ENCODE measurements at regions not wholly inside any gene's neighbourhood (a gene's known extent, or its start where the extent isn't known, plus 50 kb on each side); places are given as distances from the start of the nearest gene placed in this dataset.
"Not testable (repeated sequence)": the region's sequence is repeated elsewhere in the genome, so short reads cannot be mapped to it uniquely, and the experiment has no call there.

GRCh38 chr2:8254214-8254613 is 427.6 kb upstream of the ID2 start:
- not testable (repeated sequence) for DNase-seq

GRCh38 chr2:8254791-8255447 is 426.9 kb upstream of the ID2 start:
- DNase-seq: no peak

GRCh38 chr2:8255448-8255800 is 426.4 kb upstream of the ID2 start:
- DNase-seq: no peak

DNA sequence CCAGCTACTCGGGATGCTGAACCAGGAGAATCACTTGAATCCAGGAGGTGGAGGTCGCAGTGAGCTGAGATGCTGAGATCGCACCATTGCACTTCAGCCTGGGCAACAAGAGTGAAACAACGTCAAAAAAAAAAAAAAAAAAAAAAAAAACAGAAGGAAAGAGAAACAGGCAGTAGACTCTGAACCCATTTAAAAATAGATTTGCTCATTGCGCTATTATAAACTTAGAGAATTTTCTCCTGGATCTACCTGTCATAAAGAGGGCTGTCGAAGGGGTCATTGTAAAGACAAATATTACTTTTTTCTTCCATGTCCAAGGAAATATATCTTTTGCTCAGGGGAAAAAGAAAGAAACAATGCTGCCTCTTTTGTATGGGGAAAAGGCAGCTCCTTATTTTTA is 425.0 kb upstream of the ID2 start:
- no peak for DNase-seq

DNA sequence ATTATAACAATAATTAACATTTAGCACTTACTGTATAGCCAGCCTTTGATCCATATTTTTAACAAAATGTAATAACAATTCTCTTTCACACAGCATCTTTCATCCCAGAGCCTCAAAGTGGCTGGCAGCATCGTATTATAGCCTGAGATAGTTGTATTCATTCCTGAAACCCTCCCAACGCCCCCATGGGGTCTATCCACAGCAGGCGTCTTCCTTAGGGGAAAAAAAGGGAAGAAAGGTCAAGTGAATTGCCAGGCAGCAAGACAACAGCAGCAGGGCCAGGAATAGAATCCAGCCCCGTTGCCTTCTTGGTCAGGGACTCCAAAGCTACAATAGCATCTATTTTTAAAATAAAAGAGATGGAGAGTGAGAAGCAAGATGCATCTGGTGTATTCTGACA is 424.4 kb upstream of the ID2 start:
- DNase-seq: no peak

GRCh38 chr2:8258406-8258805 is 423.4 kb upstream of the ID2 start:
- DNase-seq: no peak

DNA sequence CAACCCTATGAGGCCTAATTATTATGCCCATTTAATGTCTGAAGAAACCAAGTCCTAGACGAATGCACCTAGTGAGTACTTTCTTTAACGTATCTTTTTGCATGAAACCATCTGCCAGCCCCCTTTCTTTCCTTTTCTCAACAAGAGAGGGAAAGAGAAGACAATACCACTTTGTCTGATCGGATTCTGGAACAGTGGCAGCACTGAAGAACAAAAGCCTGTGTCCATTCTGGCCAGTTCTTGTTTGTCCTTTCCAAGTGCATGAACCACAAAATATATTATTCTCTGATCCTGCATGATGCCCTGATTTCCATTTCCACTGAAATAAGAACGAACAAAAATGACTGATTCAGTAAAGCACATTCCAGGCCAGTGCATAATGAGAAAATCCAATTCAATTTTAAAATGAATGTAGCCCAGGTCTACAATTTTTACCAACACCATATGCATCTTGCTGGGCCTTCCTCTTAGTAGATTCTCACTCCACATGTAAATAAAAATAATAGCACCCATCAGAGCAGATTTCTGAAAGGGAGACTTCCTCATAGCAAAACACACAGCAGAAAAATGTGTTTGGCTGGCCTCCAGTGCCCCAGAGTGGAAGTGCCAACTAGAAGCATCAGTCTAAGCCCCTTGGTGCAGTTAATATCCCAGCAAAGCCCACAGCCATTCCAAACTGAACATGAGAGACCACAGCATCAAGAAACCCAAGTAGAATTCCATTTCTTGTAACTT is 422.6 kb upstream of the ID2 start:
- no peak for DNase-seq

DNA sequence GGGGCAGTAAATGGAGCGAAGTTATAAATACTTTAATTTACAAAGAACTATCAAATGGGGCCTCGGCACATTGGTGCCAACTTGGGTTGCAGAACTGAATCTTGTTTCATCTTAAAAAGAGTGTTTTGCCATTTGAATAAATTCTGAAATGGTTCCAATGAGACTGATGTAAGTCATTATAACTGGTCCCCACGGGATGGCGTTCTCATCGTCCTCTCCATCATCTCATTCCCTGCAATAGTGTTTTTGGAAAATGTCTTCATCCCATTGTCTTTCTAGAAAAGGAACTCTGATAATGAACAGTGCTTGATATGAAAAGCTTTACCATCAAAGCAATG is 422.0 kb upstream of the ID2 start:
- no peak for DNase-seq

DNA sequence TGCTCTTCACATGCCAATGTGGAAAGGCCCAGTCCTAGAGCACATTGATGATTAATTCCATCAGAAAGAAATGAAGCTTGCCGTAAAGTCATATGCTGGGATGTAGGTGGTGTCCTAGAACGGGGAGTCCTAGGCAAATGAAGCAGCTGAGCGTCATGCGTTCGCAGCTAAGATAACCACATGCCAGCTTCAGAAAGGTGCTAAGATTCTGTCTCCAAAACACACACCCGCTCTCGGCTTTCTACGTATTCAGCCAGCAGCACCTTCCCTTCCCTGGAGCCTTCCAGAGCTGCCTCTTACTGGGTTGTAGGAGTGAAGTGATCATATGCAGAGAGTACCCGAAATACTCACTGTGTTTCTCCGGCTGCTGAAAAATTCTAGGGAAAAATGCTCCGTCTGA is 421.6 kb upstream of the ID2 start:
- DNase-seq: no peak

GRCh38 chr2:8263901-8264300 is 418.0 kb upstream of the ID2 start:
- DNase-seq: no peak

DNA sequence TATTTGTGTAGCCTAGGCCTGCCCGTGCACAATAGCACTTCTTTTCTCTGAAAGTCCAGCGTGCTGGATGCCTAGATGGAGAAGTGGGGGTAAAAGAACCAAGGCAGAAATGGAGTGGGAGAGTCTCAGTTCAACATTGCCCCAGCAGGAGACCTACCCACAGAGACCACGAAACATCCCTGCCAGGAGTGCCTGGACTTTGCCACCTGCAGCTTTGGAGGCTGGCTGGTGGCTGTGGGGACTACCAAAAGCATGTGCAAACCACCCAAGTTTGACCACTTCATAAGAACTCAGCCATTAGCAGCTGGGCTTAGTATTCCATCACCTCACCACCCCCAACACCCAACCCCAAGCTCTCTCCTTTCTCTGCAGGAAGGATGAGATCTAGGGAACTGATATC is 416.9 kb upstream of the ID2 start:
- no peak for DNase-seq

- DNase-seq: no peak
Measured at GRCh38 chr2:8265476-8266226, 416.2 kb upstream of the ID2 start.

- DNase-seq: no peak
Measured at GRCh38 chr2:8266563-8266962, 415.3 kb upstream of the ID2 start.

DNA sequence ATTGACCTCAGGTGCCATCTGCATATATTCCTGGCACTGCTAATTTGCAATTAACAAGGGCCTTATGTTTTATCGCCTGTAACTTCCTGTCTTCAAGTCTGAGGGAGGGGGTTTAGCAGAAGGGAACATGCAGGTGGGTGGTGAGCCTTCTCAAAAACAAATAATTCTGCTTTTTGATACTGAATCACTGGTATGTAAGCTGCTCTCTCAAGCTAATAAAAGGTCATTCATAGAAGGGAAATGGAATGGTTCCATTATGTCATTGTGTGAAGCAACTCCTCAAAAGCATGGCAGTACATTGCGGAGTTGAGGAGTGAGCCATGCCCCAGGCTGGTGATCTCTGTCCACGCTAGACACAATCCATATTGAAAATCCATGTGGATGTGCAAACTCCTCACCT is 414.8 kb upstream of the ID2 start:
- DNase-seq: no peak

GRCh38 chr2:8267721-8268120 is 414.1 kb upstream of the ID2 start:
- no peak for DNase-seq

DNA sequence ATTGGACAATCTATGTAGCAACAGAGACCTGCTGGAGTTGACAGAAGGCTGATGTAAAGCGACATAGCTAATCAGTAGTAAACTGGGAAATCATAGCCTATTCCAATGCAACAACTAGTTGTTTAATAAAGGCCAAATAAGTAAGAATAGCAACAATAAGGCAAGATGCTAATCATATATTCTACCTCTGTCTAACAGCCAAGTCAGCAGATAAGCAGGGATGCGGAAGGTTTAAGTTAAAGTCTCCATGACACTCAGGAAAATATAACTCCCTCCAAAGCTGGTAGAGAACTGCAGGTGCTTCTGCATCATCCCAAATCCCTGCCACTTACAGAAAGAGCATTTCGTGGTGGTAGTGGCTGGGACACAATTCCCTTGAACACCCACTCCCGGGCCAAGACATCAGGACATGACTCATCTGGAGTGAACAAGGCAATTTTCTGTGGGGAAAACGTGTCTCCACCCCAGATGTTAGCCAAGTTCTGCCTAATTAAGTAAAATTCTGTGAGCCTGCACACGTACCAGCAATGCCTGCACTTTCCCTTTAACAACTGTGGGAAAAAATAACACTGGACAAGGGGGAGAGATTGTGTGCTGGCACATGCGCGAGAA is 413.6 kb upstream of the ID2 start:
- no peak for DNase-seq

DNA sequence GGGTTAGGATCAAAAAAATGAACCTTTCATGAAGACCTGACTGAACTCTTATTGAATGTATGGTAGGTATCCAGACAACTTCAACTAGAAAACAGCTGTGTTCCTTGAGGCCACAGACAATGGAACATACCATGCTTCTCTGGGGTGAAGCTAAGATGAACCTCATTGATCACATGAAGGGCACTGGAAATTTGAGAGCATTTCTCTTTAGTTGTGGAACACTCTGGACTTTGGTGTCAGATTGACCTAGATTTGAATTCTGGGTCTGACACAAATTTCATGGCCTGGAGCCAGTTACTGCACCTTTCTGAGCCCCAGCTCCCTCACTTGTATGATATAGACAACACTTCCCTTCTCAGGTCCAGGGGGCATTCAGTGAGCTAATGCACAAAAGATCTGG is 411.2 kb upstream of the ID2 start:
- no peak for DNase-seq

DNA sequence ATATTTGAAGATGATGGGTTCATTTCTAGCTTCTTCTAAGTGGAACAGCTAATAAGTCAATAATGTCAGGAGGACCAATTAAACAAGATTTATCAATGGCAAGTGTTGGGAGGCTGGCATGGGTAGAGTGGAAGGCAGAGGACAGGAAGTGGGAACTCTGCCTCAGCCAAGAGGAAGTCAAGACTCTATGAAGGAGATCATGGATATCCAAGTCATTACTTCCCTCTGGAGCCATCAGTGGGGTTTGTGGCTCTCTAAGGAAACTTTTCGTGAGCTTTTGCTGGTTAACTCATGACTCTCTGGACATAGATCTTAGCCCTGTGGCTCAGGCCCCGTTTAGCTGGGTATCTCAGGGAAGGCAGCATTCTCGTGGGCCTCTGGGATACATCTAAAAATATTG is 410.4 kb upstream of the ID2 start:
- no peak for DNase-seq

DNA sequence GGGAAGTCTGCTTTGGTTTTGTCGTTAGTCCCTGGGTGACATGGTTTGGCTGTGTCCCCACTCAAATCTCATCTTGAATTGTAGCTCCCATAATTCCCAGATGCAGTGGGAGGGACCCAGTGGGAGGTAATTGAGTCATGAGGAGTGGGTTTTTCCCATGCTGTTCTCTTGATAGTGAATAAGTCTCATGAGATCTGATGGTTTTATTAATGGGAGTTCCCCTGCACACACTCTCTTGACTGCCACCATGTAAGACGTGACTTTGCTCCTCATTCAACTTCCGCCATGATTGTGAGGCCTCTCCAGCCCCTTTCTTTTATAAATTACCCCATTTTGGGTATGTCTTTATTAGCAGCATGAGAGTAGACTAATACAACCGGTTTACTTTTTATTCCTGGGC is 405.8 kb upstream of the ID2 start:
- no peak for DNase-seq

- no peak for DNase-seq
Measured at GRCh38 chr2:8277921-8278571, 403.8 kb upstream of the ID2 start.

DNA sequence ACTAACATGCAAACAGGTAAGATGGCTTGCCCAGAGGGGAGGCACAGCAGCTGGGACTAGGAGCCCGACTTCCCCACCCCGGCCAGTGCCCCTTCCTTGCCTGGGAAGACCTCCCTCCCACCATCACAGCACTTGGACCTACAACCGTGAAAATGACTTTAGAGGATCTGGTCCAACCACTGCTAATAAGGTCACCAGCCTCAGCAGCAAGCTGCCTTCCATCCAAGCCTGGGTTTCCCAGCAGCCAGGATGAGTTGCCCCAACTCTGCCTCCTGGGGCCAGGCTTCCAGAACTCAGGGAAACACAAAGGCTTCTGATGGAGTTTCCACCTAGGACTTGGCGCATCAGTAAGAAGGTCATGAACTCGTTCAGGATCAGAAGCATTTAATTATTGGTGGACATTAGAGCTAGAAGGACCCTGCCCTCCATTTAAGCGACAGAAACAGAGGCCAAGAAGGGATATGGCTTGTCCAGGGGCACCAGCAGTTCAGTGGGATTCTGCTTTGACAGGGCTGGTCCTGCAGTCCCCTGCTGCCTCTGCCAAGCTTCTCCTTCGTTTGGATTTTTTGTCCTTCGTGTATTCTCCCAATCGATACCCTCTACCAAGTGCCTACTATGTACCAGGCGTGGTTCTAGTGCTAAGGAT is 403.0 kb upstream of the ID2 start:
- no peak for DNase-seq

GRCh38 chr2:8279506-8279905 is 402.4 kb upstream of the ID2 start:
- DNase-seq: no peak

GRCh38 chr2:8281234-8281633 is 400.6 kb upstream of the ID2 start:
- DNase-seq: no peak

All from activated CD4-positive, alpha-beta T cell treated with anti-CD3 and anti-CD28 coated beads, Interleukin-2, amount 50 U/mL, for 1 hour (primary cell).